Cardiac muscle cell (in vitro differentiated cells and primary cell): ENCODE measurements at regions not wholly inside any gene's neighbourhood (a gene's known extent, or its start where the extent isn't known, plus 50 kb on each side); places are given as distances from the start of the nearest gene placed in this dataset.

Experiments used
- DNase-seq, 2 donors: peaks; one replicate each; pipeline versions ENCODE4 v3.0.0 to v3.0.0-alpha.2; 2010 to 2017; ENCODE audit warnings: low read depth in 1 of 2, low spot score in 1 of 2
- H3K27ac ChIP-seq: fragments of 200-600 bp; sonication (generic); 2 replicates; pipeline ENCODE4 v1.5.1; 2016
- H3K27me3 ChIP-seq: fragments of 200-600 bp; sonication (generic); 2 replicates; pipeline ENCODE4 v1.6.0; 2016; ENCODE audit warnings: control low read depth
- H3K36me3 ChIP-seq: fragments of 200-600 bp; sonication (generic); 2 replicates; pipeline ENCODE4 v1.5.1; 2016; ENCODE audit warnings: control low read depth
- H3K4me1 ChIP-seq: fragments of 200-600 bp; sonication (generic); 2 replicates; pipeline ENCODE4 v1.8.1; 2017; ENCODE audit warnings: low read depth, mild to moderate bottlenecking, mixed run types
- H3K4me3 ChIP-seq: fragments of 200-600 bp; sonication (generic); 2 replicates; pipeline ENCODE4 v1.5.1; 2016; ENCODE audit warnings: mild to moderate bottlenecking
- H3K9me3 ChIP-seq: fragments of 200-600 bp; sonication (generic); 2 replicates; pipeline ENCODE4 v1.5.1; 2017; ENCODE audit warnings: low read depth, mild to moderate bottlenecking, control low read depth
- TF ChIP-seq, protein P1 (sequence below): IDR thresholded peaks from 2 replicates; pipeline ENCODE4 v1.5.1; 2012; ENCODE audit warnings: low read depth, mild to moderate bottlenecking, low read length

DNA sequence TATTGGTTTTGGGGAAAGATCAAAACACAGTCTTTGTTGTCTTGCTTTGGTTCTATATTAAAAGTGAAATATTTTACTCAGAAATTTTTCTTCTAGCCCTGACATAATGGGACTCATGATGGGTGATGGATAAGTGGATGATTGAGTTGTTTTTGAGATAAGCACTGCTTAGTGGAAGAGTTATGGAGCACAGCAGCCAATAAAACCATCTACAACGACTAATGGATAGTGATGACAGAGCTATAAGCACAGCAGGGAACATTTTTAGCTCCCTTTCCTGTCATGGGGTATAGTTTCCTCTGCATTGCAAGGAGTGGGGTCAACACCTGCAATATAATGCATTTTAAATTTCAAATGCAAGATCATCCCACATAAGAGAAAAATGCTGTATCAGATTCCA is 812.4 kb downstream of the STPG2 start:
- H3K27ac ChIP-seq = no peak overlapping the region
- no peaks in the 10 kb centered on the region for H3K4me1 ChIP-seq
- no peaks in the 10 kb centered on the region for H3K9me3 ChIP-seq
- DNase-seq = no peak
- TF ChIP-seq, protein P1, sequence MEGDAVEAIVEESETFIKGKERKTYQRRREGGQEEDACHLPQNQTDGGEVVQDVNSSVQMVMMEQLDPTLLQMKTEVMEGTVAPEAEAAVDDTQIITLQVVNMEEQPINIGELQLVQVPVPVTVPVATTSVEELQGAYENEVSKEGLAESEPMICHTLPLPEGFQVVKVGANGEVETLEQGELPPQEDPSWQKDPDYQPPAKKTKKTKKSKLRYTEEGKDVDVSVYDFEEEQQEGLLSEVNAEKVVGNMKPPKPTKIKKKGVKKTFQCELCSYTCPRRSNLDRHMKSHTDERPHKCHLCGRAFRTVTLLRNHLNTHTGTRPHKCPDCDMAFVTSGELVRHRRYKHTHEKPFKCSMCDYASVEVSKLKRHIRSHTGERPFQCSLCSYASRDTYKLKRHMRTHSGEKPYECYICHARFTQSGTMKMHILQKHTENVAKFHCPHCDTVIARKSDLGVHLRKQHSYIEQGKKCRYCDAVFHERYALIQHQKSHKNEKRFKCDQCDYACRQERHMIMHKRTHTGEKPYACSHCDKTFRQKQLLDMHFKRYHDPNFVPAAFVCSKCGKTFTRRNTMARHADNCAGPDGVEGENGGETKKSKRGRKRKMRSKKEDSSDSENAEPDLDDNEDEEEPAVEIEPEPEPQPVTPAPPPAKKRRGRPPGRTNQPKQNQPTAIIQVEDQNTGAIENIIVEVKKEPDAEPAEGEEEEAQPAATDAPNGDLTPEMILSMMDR = no peak
- H3K4me3 ChIP-seq = no peak overlapping the region
- H3K36me3 ChIP-seq = no peaks in the 10 kb centered on the region
- no peaks in the 10 kb centered on the region for H3K27me3 ChIP-seq

- TF ChIP-seq, protein P1 = no peak
Measured at GRCh38 chr4:97334348-97334747, 808.9 kb downstream of the STPG2 start.

DNA sequence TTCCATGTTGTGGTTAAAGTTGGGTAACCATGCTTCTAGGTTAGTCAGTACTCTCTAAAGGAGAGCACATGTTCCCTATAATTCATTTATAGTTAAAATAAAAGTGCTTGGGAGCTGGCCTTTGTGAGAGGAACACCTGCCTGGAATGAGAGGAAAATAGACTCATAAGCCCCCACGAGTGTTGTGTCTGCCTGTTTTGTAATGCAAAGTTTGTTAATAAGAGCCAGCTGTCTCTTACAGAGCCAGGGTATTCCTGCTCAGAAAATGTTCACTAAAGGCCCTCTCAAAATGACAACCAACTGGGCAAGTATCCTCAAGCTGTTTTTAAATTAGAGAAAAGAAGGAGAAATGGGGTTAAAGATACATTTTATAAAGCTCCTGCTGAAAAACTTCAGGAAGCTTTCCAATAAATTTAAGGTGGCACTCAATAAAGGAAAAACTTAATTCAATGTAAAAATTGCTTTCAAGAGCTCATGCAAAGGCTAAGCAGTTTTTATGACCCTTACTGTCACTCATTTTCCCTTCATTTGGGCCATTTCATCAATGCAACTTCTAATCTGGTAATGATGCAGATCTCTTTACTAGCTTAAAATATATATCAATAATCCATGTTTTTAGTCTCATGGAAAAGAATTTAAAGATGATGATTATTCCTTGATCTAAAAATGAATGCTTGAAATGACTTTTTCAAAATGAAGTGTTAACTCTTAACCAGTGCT is 793.6 kb downstream of the STPG2 start:
- DNase-seq = no peak
- Histone ChIP-seq H3K4me3 (no peak overlapping the region), H3K36me3 (no peaks in the 10 kb centered on the region), H3K27ac (no peak overlapping the region), H3K27me3 (no peaks in the 10 kb centered on the region), H3K9me3 (no peaks in the 10 kb centered on the region), H3K4me1 (no peaks in the 10 kb centered on the region)
- TF ChIP-seq, protein P1 = no peak

More at GRCh38 chr4:97334348-97334747, 808.9 kb downstream of the STPG2 start:
- no peak overlapping the region for H3K4me3 ChIP-seq
- no peaks in the 10 kb centered on the region for H3K9me3 ChIP-seq
- DNase-seq = no peak
- no peaks in the 10 kb centered on the region for H3K36me3 ChIP-seq
- no peak overlapping the region for H3K27ac ChIP-seq
- H3K27me3 ChIP-seq = no peaks in the 10 kb centered on the region
- H3K4me1 ChIP-seq = no peaks in the 10 kb centered on the region

DNA sequence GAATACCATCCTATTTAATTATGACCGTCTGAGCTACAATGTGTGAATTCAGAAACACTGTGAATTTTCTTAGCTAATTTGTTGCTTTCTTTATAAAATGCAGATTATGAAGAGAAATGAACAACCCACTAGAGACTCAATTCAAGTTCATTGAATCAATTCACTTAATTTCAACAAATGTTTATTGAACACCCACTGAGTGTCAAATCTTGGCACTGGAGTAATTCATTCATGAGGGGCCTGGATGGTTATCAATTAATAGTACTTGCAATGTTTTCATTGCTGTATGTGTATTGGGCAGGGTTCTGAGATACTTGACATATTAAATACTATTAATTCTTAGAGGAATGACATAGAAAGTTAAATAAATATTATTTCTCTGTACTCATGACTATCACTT is 789.4 kb downstream of the STPG2 start:
- Histone ChIP-seq H3K27ac (no peak overlapping the region), H3K4me1 (no peaks in the 10 kb centered on the region), H3K9me3 (no peaks in the 10 kb centered on the region), H3K27me3 (no peaks in the 10 kb centered on the region), H3K36me3 (no peaks in the 10 kb centered on the region), H3K4me3 (no peak overlapping the region)
- DNase-seq = no peak
- TF ChIP-seq, protein P1 = no peak

DNA sequence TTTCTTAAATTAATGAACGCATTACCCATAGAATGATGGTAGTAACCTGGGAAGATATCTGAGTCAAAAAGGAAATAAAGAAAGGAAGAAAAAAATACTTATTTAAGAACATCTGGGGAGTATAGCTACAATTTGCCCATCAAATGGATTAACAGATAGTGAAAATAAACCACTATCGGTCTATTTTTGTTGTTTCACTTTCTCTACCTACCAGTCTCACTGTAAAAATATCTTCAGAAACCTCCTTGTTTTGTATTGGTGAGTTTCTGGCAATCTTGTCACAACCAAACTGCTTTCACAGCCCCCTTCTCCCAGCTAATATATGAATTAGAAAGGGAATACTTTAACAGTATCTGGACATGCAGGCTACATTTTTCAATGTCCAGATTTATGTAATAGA is 783.5 kb downstream of the STPG2 start:
- Histone ChIP-seq H3K27me3 (no peaks in the 10 kb centered on the region), H3K4me1 (no peaks in the 10 kb centered on the region), H3K9me3 (no peaks in the 10 kb centered on the region), H3K27ac (no peak overlapping the region), H3K36me3 (no peaks in the 10 kb centered on the region), H3K4me3 (no peak overlapping the region)
- TF ChIP-seq, protein P1 = no peak
- no peak for DNase-seq
